T1000 (cell line): ENCODE measurements at regions not wholly inside any gene's neighbourhood (a gene's known extent, or its start where the extent isn't known, plus 50 kb on each side); places are given as distances from the start of the nearest gene placed in this dataset.

ENCODE experiments used
- DNase-seq: peaks from one replicate; lab custom pipeline; 2025; ENCODE audit warnings: mixed read lengths; lab: John Stamatoyannopoulos, UW

DNA sequence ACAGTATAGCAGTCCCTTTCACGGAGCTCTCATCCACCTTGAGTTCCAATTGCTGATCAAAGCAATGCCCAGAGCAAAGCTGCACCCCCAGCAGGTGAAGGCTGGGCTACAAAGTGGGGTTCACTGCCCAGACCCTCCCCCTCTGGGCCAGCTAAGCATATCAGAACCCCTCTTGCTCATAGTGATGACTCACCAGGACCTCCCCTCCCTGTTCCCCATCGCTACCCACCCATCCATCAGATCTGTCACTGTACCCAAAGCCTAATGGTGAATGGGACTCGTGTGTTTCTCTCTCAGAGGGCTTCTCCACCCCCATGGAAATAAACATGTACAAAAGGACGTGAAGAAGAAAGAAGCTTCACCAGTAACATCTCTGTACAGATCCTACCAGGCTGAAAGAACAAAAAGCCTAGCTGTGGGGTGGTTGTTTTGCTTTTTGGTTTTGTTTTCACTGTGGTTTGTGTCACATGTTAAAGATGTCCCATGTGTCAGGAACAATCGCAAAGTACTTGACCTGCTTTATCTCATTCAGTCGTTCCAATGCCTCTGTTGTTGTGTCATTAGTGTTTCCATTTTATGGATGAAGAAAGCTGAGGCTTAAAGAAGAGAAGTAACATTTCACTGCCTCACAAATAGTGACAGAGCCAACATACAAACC lies 518.5 kb downstream of the CD83 start:
- DNase-seq, result no peak

GRCh38 chr6:14638435-14638905 lies 520.9 kb downstream of the CD83 start:
- DNase-seq, result no peak

DNA sequence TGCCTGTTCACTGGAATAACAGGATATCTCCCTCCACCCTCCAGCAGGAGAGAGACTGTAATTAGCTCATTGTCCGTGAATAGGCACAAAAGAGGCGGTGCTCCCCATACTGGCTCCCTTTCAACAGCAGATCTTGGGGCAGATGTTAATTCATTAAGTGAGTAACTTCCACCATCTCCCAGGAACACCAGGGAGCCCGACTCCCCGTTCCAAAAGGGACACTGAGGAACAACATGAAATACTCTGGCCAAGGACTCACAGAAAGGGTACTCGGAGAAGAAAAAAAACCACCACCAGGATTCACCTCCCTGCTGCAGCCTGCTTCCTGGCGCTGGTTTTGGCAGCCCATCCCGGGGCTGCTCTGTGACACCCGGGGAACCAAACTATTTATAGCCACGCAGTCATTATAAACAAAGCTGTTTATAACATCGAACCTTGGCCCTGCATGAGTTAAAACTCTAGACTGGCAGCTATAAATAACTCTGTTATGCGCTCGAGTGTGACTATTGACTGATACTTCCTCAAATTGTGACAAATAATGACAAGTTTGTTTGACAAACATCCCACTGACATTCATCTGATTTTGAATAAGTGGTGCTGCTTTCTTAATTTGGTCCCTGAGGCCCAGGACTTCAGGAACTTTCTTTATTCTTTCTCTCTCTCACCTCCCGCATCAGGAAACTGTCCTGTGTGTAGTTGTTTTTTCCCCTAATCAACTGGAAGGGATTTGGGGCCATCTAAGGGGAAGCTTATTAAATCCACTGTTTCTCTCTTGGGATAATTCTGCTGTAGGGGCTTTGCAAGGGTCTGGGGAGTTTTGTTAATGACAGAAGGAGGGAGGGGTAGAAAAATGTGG lies 521.6 kb downstream of the CD83 start:
- no peak for DNase-seq

- no peak for DNase-seq
Measured at GRCh38 chr6:14639983-14640599, 522.5 kb downstream of the CD83 start.

GRCh38 chr6:14640631-14641030 lies 523.1 kb downstream of the CD83 start:
- DNase-seq, result no peak

GRCh38 chr6:14641423-14642135 lies 524.0 kb downstream of the CD83 start:
- DNase-seq, result no peak

- DNase-seq, result no peak
Measured at GRCh38 chr6:14642136-14642505, 524.5 kb downstream of the CD83 start.

- DNase-seq, result no peak
Measured at GRCh38 chr6:14642842-14643241, 525.3 kb downstream of the CD83 start.

GRCh38 chr6:14644381-14644780 lies 526.8 kb downstream of the CD83 start:
- no peak for DNase-seq

DNA sequence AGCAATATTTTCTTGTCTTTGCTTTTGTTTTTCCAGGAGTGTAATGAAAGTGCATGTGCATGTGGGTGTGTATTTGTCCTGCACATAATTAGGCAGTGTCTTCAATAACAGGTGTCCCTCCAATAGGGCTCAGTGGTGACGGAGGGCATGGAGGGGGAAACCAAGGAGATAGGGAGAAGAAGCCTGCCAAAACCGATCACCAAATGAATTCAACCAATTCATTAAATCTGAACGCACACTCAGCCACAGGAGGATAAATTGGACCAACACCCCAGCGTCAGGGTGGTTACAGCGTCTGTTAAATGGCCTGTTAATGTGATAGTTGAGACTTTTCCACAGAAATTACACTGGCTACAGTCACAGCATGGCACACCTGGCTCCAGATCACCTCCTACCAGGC lies 527.6 kb downstream of the CD83 start:
- no peak for DNase-seq

GRCh38 chr6:14645841-14646240 lies 528.3 kb downstream of the CD83 start:
- no peak for DNase-seq

DNA sequence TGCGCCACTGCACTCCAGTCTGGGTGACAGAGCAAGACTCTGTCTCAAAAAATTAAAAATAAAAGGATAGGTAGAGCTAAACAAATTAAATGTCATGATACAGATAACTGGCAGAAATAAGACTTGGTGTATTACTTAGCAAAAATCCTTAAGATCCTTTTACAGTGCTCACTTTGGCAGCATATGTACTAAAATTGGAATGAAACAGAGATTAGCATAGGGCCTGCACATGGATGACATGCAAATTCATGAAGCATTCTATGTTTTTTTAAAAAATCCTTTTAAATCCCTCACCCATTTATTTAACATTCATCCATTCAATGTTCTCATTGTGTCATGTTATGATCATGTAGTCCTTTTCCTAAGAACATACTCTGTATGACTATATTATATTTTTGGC lies 528.8 kb downstream of the CD83 start:
- DNase-seq, result no peak

- no peak for DNase-seq
Measured at GRCh38 chr6:14647357-14647756, 529.8 kb downstream of the CD83 start.

DNA sequence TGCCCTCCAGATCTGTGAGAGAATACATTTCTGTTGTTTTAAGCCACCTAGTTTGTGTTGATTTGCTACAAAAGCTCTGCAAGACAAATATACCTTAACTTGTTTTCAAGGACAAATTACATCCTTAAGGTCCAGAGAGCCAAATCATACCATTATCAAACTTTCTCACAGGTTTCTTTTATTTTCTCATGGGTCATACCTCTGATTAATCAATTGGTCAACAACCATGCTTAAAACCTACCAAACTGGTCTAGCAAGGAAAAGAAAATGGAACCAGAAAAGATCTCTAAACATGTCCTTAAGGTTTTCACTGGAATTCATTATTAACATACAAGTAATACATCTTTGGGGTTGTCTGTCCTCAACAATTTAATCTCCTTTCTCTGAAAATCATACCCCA lies 535.0 kb downstream of the CD83 start:
- DNase-seq, result no peak

GRCh38 chr6:14655201-14656061 lies 537.9 kb downstream of the CD83 start:
- no peak for DNase-seq

GRCh38 chr6:14656078-14656521 lies 538.5 kb downstream of the CD83 start:
- DNase-seq, result no peak

- no peak for DNase-seq
Measured at GRCh38 chr6:14656649-14657048, 539.1 kb downstream of the CD83 start.

- DNase-seq, result no peak
Measured at GRCh38 chr6:14658030-14658429, 540.5 kb downstream of the CD83 start.

- peak; percentile 24 for DNase-seq
Measured at GRCh38 chr6:14658886-14659561, 541.5 kb downstream of the CD83 start.

DNA sequence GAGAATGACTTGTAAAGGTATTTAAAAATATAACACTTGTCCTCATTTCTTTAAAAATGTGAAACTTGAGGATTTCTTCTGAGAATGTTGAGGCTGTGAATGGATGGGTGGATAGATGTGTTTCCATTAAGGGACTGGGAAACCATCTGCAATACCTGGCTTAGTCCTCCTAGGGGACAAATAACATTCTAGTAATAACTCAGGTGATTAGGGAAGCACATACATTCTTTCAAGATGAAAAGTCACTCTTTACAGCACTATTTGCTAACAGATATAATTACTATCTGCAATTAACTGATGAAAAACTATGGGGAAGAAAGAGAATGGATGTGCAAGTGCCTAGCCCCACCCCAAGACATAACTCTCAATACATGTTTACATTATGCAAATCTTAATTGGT lies 542.3 kb downstream of the CD83 start:
- no peak for DNase-seq
